Jurkat, Clone E6-1 (cell line): ENCODE measurements at regions not wholly inside any gene's neighbourhood (a gene's known extent, or its start where the extent isn't known, plus 50 kb on each side); places are given as distances from the start of the nearest gene placed in this dataset.

ENCODE experiments used
- DNase-seq: peaks from one replicate; pipeline ENCODE4 v3.0.0-alpha.2; 2011; ENCODE audit warnings: low read depth, low spot score
- H3K4me3 ChIP-seq: 2 replicates; pipeline ENCODE4 v1.5.1; 2011; ENCODE audit warnings: mild to moderate bottlenecking, low read length, control low read depth, moderate library complexity

DNA sequence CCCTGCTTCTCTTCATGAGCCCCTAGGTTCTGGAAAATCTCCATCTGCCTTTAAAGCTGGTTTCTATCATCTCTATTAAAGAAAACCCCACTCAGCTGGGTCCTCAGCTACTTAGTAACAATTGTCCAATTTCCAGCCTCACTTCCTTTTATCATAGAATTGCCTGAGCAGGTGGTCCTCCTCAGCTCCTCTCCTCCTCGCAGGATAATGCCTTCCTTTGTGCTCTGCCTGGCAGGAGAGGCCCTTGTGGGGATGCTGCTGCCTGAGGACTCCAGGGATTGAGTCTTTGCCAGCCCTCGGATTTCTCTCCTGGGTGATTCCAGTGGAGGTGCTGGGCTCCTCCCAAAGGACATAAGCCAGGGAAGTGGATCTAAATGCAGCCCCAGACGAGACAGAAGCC lies 448.3 kb downstream of the INSC start:
- DNase-seq: no peak
- H3K4me3 ChIP-seq: no peak overlapping the region

- no peak overlapping the region for H3K4me3 ChIP-seq
- DNase-seq: no peak
Observed at GRCh38 chr11:15565880-15566279, 451.2 kb downstream of the INSC start.

- no peak overlapping the region for H3K4me3 ChIP-seq
- DNase-seq: no peak
Observed at GRCh38 chr11:15568440-15568839, 453.7 kb downstream of the INSC start.

- H3K4me3 ChIP-seq: no peak overlapping the region
- no peak for DNase-seq
Observed at GRCh38 chr11:15569305-15570025, 454.7 kb downstream of the INSC start.

GRCh38 chr11:15575409-15575808 lies 460.7 kb downstream of the INSC start:
- no peak overlapping the region for H3K4me3 ChIP-seq
- no peak for DNase-seq

- DNase-seq: no peak
- H3K4me3 ChIP-seq: no peak overlapping the region
Observed at GRCh38 chr11:15576769-15577168, 462.0 kb downstream of the INSC start.

GRCh38 chr11:15577519-15577918 lies 462.8 kb downstream of the INSC start:
- no peak for DNase-seq
- H3K4me3 ChIP-seq: no peak overlapping the region

GRCh38 chr11:15579287-15580001 lies 464.7 kb downstream of the INSC start:
- H3K4me3 ChIP-seq: no peak overlapping the region
- DNase-seq: no peak

- H3K4me3 ChIP-seq: no peak overlapping the region
- no peak for DNase-seq
Observed at GRCh38 chr11:15580056-15580774, 465.5 kb downstream of the INSC start.

DNA sequence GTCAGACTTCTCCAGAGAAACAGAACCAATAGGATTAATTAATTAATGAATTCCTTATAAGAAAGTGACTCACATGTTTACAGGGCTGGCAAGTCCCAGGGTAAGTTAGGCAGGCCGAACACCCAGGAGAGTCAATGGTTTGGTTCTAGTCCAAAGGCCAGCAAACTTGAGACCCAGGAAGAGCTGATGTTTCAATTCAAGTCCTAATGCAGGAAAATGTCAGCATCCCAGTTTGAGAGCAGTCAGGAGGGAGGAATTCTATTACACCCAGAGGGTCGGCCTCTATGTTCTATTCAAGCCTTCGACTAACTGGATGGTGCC lies 466.0 kb downstream of the INSC start:
- no peak overlapping the region for H3K4me3 ChIP-seq
- DNase-seq: no peak

GRCh38 chr11:15584158-15584557 lies 469.4 kb downstream of the INSC start:
- DNase-seq: no peak
- H3K4me3 ChIP-seq: no peak overlapping the region

GRCh38 chr11:15585602-15586331 lies 471.0 kb downstream of the INSC start:
- no peak overlapping the region for H3K4me3 ChIP-seq
- no peak for DNase-seq

- DNase-seq: no peak
- no peak overlapping the region for H3K4me3 ChIP-seq
Observed at GRCh38 chr11:15586741-15587473, 472.2 kb downstream of the INSC start.

DNA sequence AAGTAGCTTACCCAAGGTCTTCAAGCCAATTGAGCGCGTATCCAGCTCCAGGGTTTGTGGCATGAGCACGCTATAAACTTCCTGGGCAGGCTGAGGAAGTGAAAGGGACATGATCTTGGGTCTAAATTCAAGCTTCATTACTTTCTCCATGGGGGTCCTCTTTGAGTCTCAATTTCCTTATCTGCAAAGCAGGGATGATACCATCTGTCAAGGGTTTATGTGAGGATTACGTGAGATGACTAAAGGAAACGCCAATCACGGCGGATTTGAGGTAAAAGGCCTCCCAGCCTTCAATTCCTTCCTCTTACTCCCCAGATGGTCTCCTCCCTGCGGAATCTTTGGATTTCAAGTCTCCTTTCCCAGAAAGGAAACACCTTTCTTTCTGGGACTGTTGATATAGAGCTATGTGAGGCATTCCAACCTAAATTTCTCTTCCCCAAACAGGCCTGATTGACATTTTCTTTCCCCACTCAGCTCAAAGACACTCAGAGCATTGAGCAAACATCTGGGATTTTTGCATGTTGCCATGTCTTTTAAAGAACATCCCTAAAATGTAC lies 474.4 kb downstream of the INSC start:
- DNase-seq: no peak
- no peak overlapping the region for H3K4me3 ChIP-seq

GRCh38 chr11:15590132-15590531 lies 475.4 kb downstream of the INSC start:
- H3K4me3 ChIP-seq: no peak overlapping the region
- no peak for DNase-seq

DNA sequence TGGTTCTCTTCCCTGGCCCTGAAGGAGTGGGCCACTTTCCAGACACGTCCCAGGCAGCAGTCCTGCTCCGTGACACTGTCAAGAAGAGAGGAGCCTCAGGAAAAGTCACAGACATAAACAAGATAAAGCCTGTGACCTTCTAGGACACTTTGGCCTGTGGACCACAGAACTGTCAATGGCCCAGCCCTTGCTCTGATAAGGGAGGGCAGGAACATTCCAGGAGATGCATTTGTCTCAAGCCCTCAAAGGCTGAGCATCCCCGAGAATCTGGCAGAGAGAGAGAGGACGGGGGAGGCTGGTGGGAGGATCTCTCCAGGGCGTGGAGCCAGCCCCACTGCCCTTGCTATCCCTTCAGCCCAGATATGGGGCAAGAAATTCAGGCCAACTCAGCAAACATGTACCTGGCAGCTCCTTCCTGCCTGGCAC lies 476.4 kb downstream of the INSC start:
- no peak overlapping the region for H3K4me3 ChIP-seq
- no peak for DNase-seq

DNA sequence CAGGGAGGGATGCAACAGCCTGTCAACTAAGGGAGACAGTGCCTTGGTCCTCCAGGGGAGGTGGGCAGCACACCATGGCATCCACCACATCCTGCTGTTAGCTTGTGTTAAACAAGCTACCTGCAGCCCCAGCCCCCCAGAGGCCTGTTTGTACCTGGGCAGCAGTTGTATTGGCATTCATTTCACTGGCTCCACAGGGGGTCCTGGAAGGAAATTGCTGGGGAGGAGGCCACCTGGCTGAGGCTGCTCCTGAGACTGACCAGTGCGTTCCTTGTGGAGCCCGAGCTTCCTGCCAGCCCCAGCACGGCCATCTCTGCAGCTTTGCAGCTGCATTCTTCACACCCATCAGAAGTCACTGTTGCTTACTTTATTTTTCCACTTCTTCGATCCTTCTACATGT lies 479.9 kb downstream of the INSC start:
- no peak for DNase-seq
- no peak overlapping the region for H3K4me3 ChIP-seq

GRCh38 chr11:15599376-15599775 lies 484.7 kb downstream of the INSC start:
- no peak for DNase-seq
- H3K4me3 ChIP-seq: no peak overlapping the region

- no peak for DNase-seq
- no peak overlapping the region for H3K4me3 ChIP-seq
Observed at GRCh38 chr11:15602047-15602446, 487.3 kb downstream of the INSC start.
